ENCODE measurements at regions not wholly inside any gene's neighbourhood (a gene's known extent, or its start where the extent isn't known, plus 50 kb on each side); places are given as distances from the start of the nearest gene placed in this dataset.
"Not testable (repeated sequence)": the region's sequence is repeated elsewhere in the genome, so short reads cannot be mapped to it uniquely, and the experiment has no call there.

DNA sequence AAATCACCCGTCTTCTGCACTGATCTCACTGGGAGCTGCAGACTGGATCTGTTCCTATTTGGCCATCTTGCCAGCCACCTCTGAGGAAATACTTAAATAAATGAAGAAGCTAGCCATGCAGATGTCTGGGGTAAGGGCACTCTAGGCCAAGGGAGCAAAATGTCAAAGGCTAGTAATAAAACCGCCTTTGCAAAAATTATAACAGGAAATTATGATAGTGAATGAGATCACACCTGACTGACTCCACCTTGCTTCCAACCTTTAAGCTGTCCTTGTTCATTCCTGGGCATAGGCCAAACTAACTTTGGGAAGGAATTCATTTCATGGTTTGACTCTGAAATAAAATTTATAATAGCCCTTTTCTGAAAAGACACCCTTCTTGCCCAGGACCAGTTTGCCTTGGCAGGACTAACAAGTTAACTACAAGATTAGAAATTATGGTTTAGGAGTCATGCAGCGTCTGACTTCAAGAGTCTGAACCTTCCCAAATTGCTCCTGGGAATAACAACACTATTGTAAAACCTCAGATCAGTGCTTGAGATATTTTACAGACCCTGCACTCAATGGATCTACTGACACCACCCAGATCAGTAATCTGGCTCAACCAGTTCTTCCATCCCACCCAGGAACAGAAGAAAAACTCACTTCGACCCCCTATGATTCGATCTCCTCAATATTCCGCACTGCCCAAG is 246.9 kb upstream of the HDX start:
- H3K27me3 ChIP-seq (ENCODE audit: low read depth) = no peaks in the 10 kb centered on the region
- H3K36me3 ChIP-seq = no peaks in the 10 kb centered on the region
- H3K4me3 ChIP-seq = no peak overlapping the region
- H3K9me3 ChIP-seq (replicated peaks) = no peaks in the 10 kb centered on the region
- intact Hi-C loops (cut with micrococcal nuclease) = no loop called here
- TF ChIP-seq, protein P1, sequence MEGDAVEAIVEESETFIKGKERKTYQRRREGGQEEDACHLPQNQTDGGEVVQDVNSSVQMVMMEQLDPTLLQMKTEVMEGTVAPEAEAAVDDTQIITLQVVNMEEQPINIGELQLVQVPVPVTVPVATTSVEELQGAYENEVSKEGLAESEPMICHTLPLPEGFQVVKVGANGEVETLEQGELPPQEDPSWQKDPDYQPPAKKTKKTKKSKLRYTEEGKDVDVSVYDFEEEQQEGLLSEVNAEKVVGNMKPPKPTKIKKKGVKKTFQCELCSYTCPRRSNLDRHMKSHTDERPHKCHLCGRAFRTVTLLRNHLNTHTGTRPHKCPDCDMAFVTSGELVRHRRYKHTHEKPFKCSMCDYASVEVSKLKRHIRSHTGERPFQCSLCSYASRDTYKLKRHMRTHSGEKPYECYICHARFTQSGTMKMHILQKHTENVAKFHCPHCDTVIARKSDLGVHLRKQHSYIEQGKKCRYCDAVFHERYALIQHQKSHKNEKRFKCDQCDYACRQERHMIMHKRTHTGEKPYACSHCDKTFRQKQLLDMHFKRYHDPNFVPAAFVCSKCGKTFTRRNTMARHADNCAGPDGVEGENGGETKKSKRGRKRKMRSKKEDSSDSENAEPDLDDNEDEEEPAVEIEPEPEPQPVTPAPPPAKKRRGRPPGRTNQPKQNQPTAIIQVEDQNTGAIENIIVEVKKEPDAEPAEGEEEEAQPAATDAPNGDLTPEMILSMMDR (IDR thresholded peaks at IDR 0.05; ENCODE audit: borderline replicate concordance) = no peak
- no peak overlapping the region for H3K27ac ChIP-seq (replicated peaks)
- no peaks in the 10 kb centered on the region for H3K4me1 ChIP-seq
- no peak for DNase-seq

DNA sequence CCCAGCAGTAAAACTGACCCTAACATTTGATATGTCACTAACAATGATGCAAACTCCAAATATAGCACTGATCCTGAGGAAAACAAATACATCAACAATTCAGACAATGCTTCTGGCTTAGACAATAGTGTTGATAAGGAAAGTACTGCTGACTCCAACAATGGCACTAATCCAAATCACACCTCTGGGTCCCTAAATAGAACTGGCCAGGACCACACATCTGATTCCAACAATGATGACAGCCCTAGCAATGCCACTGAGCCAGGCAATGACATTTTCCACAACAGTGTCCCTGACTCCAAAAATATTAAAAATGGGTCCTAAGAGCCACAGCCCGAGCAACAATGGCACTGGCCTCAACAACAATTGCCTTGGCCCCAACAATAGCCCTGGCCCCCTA is 243.1 kb upstream of the APOOL start:
- DNase-seq = no peak
- peak overlapping the region; percentile 27 for H3K27ac ChIP-seq (replicated peaks)
- TF ChIP-seq, protein P1 (IDR thresholded peaks at IDR 0.05; ENCODE audit: borderline replicate concordance) = no peak
- H3K9me3 ChIP-seq (replicated peaks) = no peaks in the 10 kb centered on the region
- no peaks in the 10 kb centered on the region for H3K36me3 ChIP-seq
- peaks cover 11% of the 10 kb centered on the region for H3K4me1 ChIP-seq
- intact Hi-C loops (cut with micrococcal nuclease) = no loop called here
- no peaks in the 10 kb centered on the region for H3K27me3 ChIP-seq (ENCODE audit: low read depth)
- H3K4me3 ChIP-seq = no peak overlapping the region

DNA sequence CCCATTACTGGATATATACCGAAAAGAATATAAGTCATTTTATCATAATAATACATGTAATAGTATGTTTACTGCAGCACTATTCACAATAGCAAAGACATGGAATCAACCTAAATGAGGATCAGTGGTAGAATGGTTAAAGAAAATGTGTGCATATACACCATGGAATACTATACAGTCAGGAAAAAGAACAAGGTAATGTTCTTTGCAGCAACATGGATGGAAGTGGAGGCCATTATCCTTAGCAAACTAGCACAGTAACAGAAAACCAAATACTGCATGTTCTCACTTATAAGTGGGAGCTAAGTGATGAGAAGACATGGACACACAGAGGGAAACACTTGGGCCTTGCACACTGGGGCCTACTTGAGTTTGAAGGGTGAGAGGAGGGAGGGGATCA is 207.4 kb upstream of the APOOL start:
- Histone ChIP-seq H3K9me3 (replicated peaks) (peaks cover 3% of the 10 kb centered on the region), H3K4me1 (no peaks in the 10 kb centered on the region), H3K36me3 (no peaks in the 10 kb centered on the region), H3K27me3 (ENCODE audit: low read depth) (no peaks in the 10 kb centered on the region), H3K27ac (replicated peaks) (no peak overlapping the region), H3K4me3 (no peak overlapping the region)
- DNase-seq = no peak
- intact Hi-C loops (cut with micrococcal nuclease) = no loop called here
- TF ChIP-seq, protein P1 (IDR thresholded peaks at IDR 0.05; ENCODE audit: borderline replicate concordance) = no peak

DNA sequence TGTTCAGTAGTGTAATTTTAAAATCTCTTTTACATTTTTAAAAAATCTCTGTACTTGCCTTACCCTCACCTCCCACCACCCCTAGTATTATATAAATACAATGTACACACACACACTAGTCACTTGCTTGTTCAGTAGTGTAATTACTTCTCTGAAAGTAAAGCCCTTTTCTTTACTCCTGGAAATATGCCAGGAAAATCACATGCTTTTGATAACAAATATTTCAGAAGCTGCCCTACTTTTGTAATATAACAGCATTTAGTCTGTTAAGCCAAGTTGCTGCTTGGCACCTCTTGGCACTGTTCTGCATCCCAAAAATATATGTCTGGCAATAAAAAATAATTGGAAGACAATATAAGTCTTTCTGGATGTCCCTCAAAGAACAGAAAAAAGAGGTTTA is 172.8 kb upstream of the APOOL start:
- Histone ChIP-seq H3K9me3 (replicated peaks) (no peaks in the 10 kb centered on the region), H3K4me1 (no peaks in the 10 kb centered on the region), H3K36me3 (no peaks in the 10 kb centered on the region), H3K27ac (replicated peaks) (no peak overlapping the region), H3K4me3 (no peak overlapping the region), H3K27me3 (ENCODE audit: low read depth) (no peaks in the 10 kb centered on the region)
- TF ChIP-seq, protein P1 (IDR thresholded peaks at IDR 0.05; ENCODE audit: borderline replicate concordance) = no peak
- no peak for DNase-seq
- intact Hi-C loops (cut with micrococcal nuclease) = no loop called here

GRCh38 chrX:84846541-84846940 is 157.1 kb upstream of the APOOL start:
- intact Hi-C loops (cut with micrococcal nuclease); H3K4me3 ChIP-seq; DNase-seq; H3K27me3 ChIP-seq (ENCODE audit: low read depth); H3K27ac ChIP-seq (replicated peaks); H3K36me3 ChIP-seq; H3K4me1 ChIP-seq: not testable (repeated sequence)
- H3K9me3 ChIP-seq (replicated peaks) = peaks cover 16% of the 10 kb centered on the region

GRCh38 chrX:84851183-84851582 is 152.5 kb upstream of the APOOL start:
- H3K4me1 ChIP-seq; intact Hi-C loops (cut with micrococcal nuclease); H3K4me3 ChIP-seq; DNase-seq; H3K36me3 ChIP-seq; H3K27ac ChIP-seq (replicated peaks); H3K27me3 ChIP-seq (ENCODE audit: low read depth): not testable (repeated sequence)
- peaks cover 23% of the 10 kb centered on the region for H3K9me3 ChIP-seq (replicated peaks)

- H3K4me1 ChIP-seq; intact Hi-C loops (cut with micrococcal nuclease); H3K4me3 ChIP-seq; H3K36me3 ChIP-seq; H3K27me3 ChIP-seq (ENCODE audit: low read depth); H3K9me3 ChIP-seq (replicated peaks); DNase-seq; H3K27ac ChIP-seq (replicated peaks): not testable (repeated sequence)
Measured at GRCh38 chrX:84856791-84857190, 146.9 kb upstream of the APOOL start.

DNA sequence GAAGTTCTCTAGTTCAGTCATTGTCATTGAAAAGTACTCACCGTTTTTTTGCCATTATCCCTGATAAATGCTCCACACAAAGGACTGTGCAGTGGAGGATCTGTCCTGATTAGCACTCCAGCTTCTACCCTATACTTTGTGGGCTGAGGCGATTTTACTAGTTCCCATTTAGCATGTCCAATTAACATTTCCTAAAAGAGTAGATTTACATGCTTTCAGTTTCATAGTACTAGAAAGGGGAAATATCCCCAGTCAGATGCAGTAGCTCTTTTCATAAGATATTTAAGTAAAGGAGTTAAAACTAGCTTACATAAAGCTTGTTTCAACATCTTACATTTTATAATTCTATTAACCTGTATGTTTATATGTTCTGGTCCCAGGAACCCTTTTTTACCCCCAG is 144.9 kb upstream of the APOOL start:
- H3K4me3 ChIP-seq; H3K4me1 ChIP-seq; H3K27ac ChIP-seq (replicated peaks); H3K27me3 ChIP-seq (ENCODE audit: low read depth); DNase-seq; H3K36me3 ChIP-seq; intact Hi-C loops (cut with micrococcal nuclease); H3K9me3 ChIP-seq (replicated peaks): not testable (repeated sequence)
